ENCODE measurements at regions not wholly inside any gene's neighbourhood (a gene's known extent, or its start where the extent isn't known, plus 50 kb on each side); places are given as distances from the start of the nearest gene placed in this dataset.
"Not testable (repeated sequence)": the region's sequence is repeated elsewhere in the genome, so short reads cannot be mapped to it uniquely, and the experiment has no call there.

DNA sequence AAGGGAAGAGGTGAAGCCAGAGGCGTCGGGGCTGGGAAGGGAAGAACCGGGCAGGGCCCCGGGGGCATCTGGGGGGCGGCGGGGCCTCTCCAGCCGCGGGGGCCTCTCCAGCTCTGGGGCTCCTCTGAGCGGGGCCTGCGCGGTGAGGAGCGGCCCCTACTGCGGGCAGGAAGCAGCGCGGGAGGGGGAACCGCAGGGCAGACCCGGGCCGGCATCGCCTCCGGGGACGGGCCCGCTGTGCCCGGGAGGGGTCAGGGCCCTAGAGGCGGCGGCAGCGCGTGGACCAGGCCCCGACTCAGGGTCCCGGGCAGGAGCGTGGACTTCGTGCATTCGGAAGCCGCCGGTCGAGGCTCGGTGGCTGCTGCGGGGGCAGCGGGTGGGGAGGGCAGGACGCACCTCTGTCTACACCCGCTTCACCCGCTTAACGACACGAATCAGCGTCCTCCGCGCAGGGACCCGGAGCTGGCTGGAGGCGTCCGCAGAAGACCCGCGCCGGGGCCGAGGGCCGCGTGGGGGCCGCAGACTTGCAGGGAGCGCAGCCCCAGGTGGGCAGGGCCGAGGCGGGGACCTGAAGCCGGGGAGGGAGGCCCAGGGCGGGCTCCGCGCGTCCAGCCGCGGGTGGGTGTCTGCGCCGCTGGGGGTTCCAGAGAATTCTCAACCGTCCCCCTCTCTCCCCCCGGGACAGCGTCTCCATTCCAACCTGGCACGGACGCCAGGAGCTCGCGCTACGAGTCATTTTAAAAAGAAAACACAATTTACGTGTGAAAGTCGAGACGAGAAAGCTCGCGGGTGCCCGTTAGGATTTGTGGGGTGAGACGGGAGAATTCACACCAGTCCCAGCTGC, 345.0 kb downstream of the ADGRD1 start:
- TF ChIP-seq, protein P1, sequence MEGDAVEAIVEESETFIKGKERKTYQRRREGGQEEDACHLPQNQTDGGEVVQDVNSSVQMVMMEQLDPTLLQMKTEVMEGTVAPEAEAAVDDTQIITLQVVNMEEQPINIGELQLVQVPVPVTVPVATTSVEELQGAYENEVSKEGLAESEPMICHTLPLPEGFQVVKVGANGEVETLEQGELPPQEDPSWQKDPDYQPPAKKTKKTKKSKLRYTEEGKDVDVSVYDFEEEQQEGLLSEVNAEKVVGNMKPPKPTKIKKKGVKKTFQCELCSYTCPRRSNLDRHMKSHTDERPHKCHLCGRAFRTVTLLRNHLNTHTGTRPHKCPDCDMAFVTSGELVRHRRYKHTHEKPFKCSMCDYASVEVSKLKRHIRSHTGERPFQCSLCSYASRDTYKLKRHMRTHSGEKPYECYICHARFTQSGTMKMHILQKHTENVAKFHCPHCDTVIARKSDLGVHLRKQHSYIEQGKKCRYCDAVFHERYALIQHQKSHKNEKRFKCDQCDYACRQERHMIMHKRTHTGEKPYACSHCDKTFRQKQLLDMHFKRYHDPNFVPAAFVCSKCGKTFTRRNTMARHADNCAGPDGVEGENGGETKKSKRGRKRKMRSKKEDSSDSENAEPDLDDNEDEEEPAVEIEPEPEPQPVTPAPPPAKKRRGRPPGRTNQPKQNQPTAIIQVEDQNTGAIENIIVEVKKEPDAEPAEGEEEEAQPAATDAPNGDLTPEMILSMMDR (IDR thresholded peaks at IDR 0.05; ENCODE audit: low read length), result not testable (repeated sequence)
- not testable (repeated sequence) for TF ChIP-seq EZH2 (IDR thresholded peaks at IDR 0.05; ENCODE audit: borderline replicate concordance, low read length)

Measured in OCI-LY1 (cell line).